HepG2 (cell line): ENCODE measurements at regions not wholly inside any gene's neighbourhood (a gene's known extent, or its start where the extent isn't known, plus 50 kb on each side); places are given as distances from the start of the nearest gene placed in this dataset.

ENCODE experiments used
- ATAC-seq: fragments of 200-7000 bp; cut with Tn5 transposase; 3 replicates; pipeline ENCODE4 v1.9.1; 2020; ENCODE audit warnings: mild to moderate bottlenecking, moderate library complexity
- BruUV-seq: library from RNA; stranded (reverse); fragments of 400-500 nt; replicated peaks from 2 replicates; lab custom pipeline; 2021; lab: Mats Ljungman, UMichigan
- CTCF ChIA-PET: fragments of 300-600 bp; formaldehyde crosslinking; extraction: SDS; loops from one replicate; lab custom pipeline; 2021; ENCODE audit warnings: low total read pairs, inconsistent platforms, low intra/inter-chr PET ratio; lab: Yijun Ruan, JAX
- POLR2A ChIA-PET: fragments of 350-600 bp; sonication (Branson Sonifier 250); formaldehyde crosslinking; loops from one replicate; lab custom pipeline; 2020; ENCODE audit warnings: antibody characterized with exemption, inconsistent platforms; lab: Yijun Ruan, JAX
- DNase-seq: peaks from one replicate; pipeline ENCODE4 v3.0.0-alpha.2; 2015; ENCODE audit warnings: low spot score
- FAIRE-seq: peaks from 3 replicates; lab custom pipeline; 2011; peaks lifted over from hg19 to GRCh38; lab: Jason Lieb, UNC
- H2AFZ ChIP-seq: one replicate; pipeline ENCODE4 v1.6.1; 2011; ENCODE audit warnings: low read length, inconsistent platforms
- H3K27ac ChIP-seq: fragments of 300-600 bp; 3 replicates; pipeline ENCODE4 v1.8.0; 2011; ENCODE audit warnings: mixed run types, mild to moderate bottlenecking, mixed read lengths, low read length, inconsistent platforms; ENCODE audit not compliant: insufficient read depth; ENCODE audit errors: extremely low read length
- H3K27me3 ChIP-seq, 2 experiments: fragments of 200-600 bp in 1 of 2; 2 replicates in 1 of 2; 3 replicates in 1 of 2; pipeline versions ENCODE4 v1.6.0 to v1.8.0; 2011; ENCODE audit warnings: low read length in 2 of 2, mild to moderate bottlenecking in 2 of 2, moderate library complexity in 2 of 2, inconsistent platforms in 1 of 2; ENCODE audit not compliant: insufficient read depth in 2 of 2, control insufficient read depth in 1 of 2
- H3K36me3 ChIP-seq, 2 experiments: fragments of 200-600 bp in 1 of 2; replicated peaks in 1 of 2; 2 replicates in 1 of 2; 3 replicates in 1 of 2; pipeline versions ENCODE4 v1.5.1 to v1.8.0; 2011; ENCODE audit warnings: low read length in 2 of 2, inconsistent platforms in 1 of 2; ENCODE audit not compliant: insufficient read depth in 2 of 2, control insufficient read depth in 1 of 2
- H3K4me1 ChIP-seq: 2 replicates; pipeline ENCODE4 v1.5.1; 2012; ENCODE audit warnings: low read length, inconsistent platforms; ENCODE audit not compliant: insufficient read depth
- H3K4me2 ChIP-seq: 2 replicates; pipeline ENCODE4 v1.6.0; 2011; ENCODE audit warnings: low read depth, low read length, inconsistent platforms
- H3K4me3 ChIP-seq, 3 experiments: fragments of 200-600 bp in 1 of 3; sonication (generic), shearing (Covaris generic) in 1 of 3; replicated peaks in 1 of 3; 2 replicates each; pipeline ENCODE4 v1.5.1; 2011 to 2016; ENCODE audit warnings: low read length in 3 of 3, inconsistent platforms in 2 of 3, low read depth in 2 of 3, mild to moderate bottlenecking in 2 of 3, control low read depth in 1 of 3, mixed read lengths in 1 of 3; ENCODE audit not compliant: insufficient read depth in 1 of 3
- H3K79me2 ChIP-seq: one replicate; pipeline ENCODE4 v1.6.1; 2011; ENCODE audit warnings: low read length, inconsistent platforms; ENCODE audit not compliant: insufficient read depth
- H3K9ac ChIP-seq: 2 replicates; pipeline ENCODE4 v1.6.0; 2011; ENCODE audit warnings: mild to moderate bottlenecking, low read depth, low read length, inconsistent platforms; ENCODE audit not compliant: insufficient read depth
- H3K9me3 ChIP-seq: 2 replicates; pipeline ENCODE4 v1.5.1; 2012; ENCODE audit warnings: mild to moderate bottlenecking, low read length
- H4K20me1 ChIP-seq: 2 replicates; pipeline ENCODE4 v1.6.0; 2011; ENCODE audit warnings: inconsistent platforms, mild to moderate bottlenecking, low read length, moderate library complexity; ENCODE audit not compliant: insufficient read depth
- POLR2AphosphoS2 ChIP-seq: IDR thresholded peaks from 2 replicates; pipeline ENCODE4 v1.6.1; 2011; ENCODE audit warnings: low read depth, low read length, improper control_type of control experiment
- U2AF1 ChIP-seq: fragments of 200-400 bp; formaldehyde crosslinking; optimal IDR thresholded peaks from 2 replicates; pipeline ENCODE3; 2017; ENCODE audit warnings: mild to moderate bottlenecking, low read depth, low read length
- ZNF33B ChIP-seq: sonication (generic); formaldehyde crosslinking; IDR thresholded peaks from 2 replicates; pipeline ENCODE4 v1.5.1; 2020; ENCODE audit warnings: mild to moderate bottlenecking, missing genetic modification reagents
- ZNF441 ChIP-seq: sonication (generic); formaldehyde crosslinking; IDR thresholded peaks from 2 replicates; pipeline ENCODE4 v1.7.0; 2021; ENCODE audit warnings: missing genetic modification reagents, borderline replicate concordance
- ZNF569 ChIP-seq: sonication (generic); formaldehyde crosslinking; IDR thresholded peaks from 2 replicates; pipeline ENCODE4 v1.5.0; 2020; ENCODE audit warnings: mild to moderate bottlenecking, missing genetic modification reagents, moderate library complexity, borderline replicate concordance
- ZNF646 ChIP-seq: sonication (generic); formaldehyde crosslinking; IDR thresholded peaks from 2 replicates; pipeline ENCODE4 v1.9.0; 2021; ENCODE audit warnings: mild to moderate bottlenecking, missing genetic modification reagents
- ZNF761 ChIP-seq: sonication (generic); formaldehyde crosslinking; conservative IDR thresholded peaks from 2 replicates; pipeline ENCODE4 v1.4.0; 2020; ENCODE audit warnings: mild to moderate bottlenecking, missing genetic modification reagents
- ZNF770 ChIP-seq: sonication (generic); formaldehyde crosslinking; IDR thresholded peaks from 2 replicates; pipeline ENCODE4 v1.5.0; 2020; ENCODE audit warnings: mild to moderate bottlenecking, missing genetic modification reagents
- ZNF782 ChIP-seq: sonication (generic); formaldehyde crosslinking; IDR thresholded peaks from 2 replicates; pipeline ENCODE4 v1.4.0; 2020; ENCODE audit warnings: missing genetic modification reagents, mild to moderate bottlenecking, borderline replicate concordance
- whole genome bisulfite sequencing: methylation state at CpG from one replicate; pipeline ENCODE4 v1.1.6; 2017; ENCODE audit warnings: low lambda C conversion rate; 5-methylcytosine and 5-hydroxymethylcytosine counted together
- in situ Hi-C: cut with HindIII; loops from 2 replicates; pipeline ENCODE4 v1.10.0; 2017; ENCODE audit warnings: low pct_unique_long_range_greater_than_20kb; ENCODE audit not compliant: extremely low pct_ligation_motif_present
- intact Hi-C: fragments of 100-400 bp; cut with micrococcal nuclease; formaldehyde crosslinking; loops from one replicate; pipeline ENCODE4 v1.10.0; 2022; ENCODE audit not compliant: unreplicated experiment

DNA sequence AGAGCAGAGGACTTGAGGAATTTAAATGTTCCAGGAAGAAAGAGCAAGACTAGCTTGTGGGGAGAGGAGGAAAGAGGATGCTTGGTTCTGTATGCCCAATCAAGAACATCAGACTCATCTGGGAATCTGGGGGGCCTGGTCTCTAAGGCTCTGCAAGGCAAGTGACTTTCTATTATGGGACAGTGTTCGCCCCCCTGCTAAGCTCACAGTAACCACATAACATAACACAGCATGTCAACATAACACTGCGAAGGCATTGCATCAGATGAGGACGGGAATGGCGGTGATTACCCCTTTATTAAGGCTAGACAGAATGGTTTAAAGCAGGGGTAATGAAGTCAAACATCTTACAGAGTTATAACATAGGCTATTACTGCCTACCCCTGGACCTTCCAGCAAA is 176.6 kb upstream of the IRX6 start:
- in situ Hi-C loops, result no loop called here
- WGBS, result 30% methylated on average over 4 of the region's 4 CpGs
- no peak for FAIRE-seq
- no peaks in the 10 kb centered on the region for H3K36me3 ChIP-seq
- H3K4me1 ChIP-seq, result peaks cover 9% of the 10 kb centered on the region
- H3K4me3 ChIP-seq, result no peak overlapping the region
- no peak for ATAC-seq
- TF ChIP-seq ZNF33B (CRISPR knock-in tag) (no peak), ZNF569 (CRISPR knock-in tag) (no peak), U2AF1 (no peak)
- intact Hi-C loops, result no loop called here
- no peaks in the 10 kb centered on the region for H3K9me3 ChIP-seq
- no peaks in the 10 kb centered on the region for H4K20me1 ChIP-seq
- DNase-seq, result no peak
- H3K9ac ChIP-seq, result no peak overlapping the region
- H2AFZ ChIP-seq, result no peak overlapping the region
- CTCF ChIA-PET, result no interaction called here
- no peak overlapping the region for H3K4me2 ChIP-seq
- H3K79me2 ChIP-seq, result no peaks in the 10 kb centered on the region
- no peak overlapping the region for H3K27ac ChIP-seq
- BruUV-seq, result no TSS peak
- POLR2A ChIA-PET, result no interaction called here
- H3K27me3 ChIP-seq, result peaks cover 0 to 4% of the 10 kb centered on the region in 2 experiments; a peak in 2 of 5 replicates

GRCh38 chr16:55149622-55150021 is 174.4 kb upstream of the IRX6 start:
- Histone ChIP-seq H3K36me3 (no peaks in the 10 kb centered on the region), H3K27ac (no peak overlapping the region), H3K9me3 (no peaks in the 10 kb centered on the region), H3K79me2 (no peaks in the 10 kb centered on the region), H3K9ac (no peak overlapping the region), H3K4me2 (no peak overlapping the region), H3K27me3 (peaks cover 0 to 4% of the 10 kb centered on the region in 2 experiments; a peak in 2 of 5 replicates), H3K4me1 (no peaks in the 10 kb centered on the region), H3K4me3 (no peak overlapping the region), H2AFZ (no peak overlapping the region), H4K20me1 (no peaks in the 10 kb centered on the region)
- ATAC-seq, result no peak
- DNase-seq, result no peak
- in situ Hi-C loops, result no loop called here
- 3% methylated on average over 4 of the region's 4 CpGs for WGBS
- intact Hi-C loops, result no loop called here
- TF ChIP-seq ZNF782 (CRISPR knock-in tag) (no peak), POLR2AphosphoS2 (no peak), ZNF770 (CRISPR knock-in tag) (no peak), ZNF646 (no peak), ZNF441 (CRISPR knock-in tag) (no peak), ZNF761 (CRISPR knock-in tag) (no peak)
- POLR2A ChIA-PET, result no interaction called here
- CTCF ChIA-PET, result no interaction called here
- no TSS peak for BruUV-seq
- FAIRE-seq, result no peak
